ENCODE measurements at regions not wholly inside any gene's neighbourhood (a gene's known extent, or its start where the extent isn't known, plus 50 kb on each side); places are given as distances from the start of the nearest gene placed in this dataset.
"Not testable (repeated sequence)": the region's sequence is repeated elsewhere in the genome, so short reads cannot be mapped to it uniquely, and the experiment has no call there.

GRCh38 chr10:95137990-95138625 lies 55.9 kb upstream of the ACSM6 start:
- not testable (repeated sequence) for DNase-seq

GRCh38 chr10:95134490-95134889 lies 59.5 kb upstream of the ACSM6 start:
- DNase-seq: no peak

GRCh38 chr10:95133997-95134396 lies 60.0 kb upstream of the ACSM6 start:
- no peak for DNase-seq

- DNase-seq: peak; percentile 45
Measured at GRCh38 chr10:95133016-95133752, 60.9 kb upstream of the ACSM6 start.

GRCh38 chr10:95130429-95130828 lies 61.1 kb upstream of the CYP2C8 start:
- DNase-seq: not testable (repeated sequence)

GRCh38 chr10:95125582-95125981 lies 56.3 kb upstream of the CYP2C8 start:
- no peak for DNase-seq

- DNase-seq: no peak
Measured at GRCh38 chr10:95122736-95123135, 53.4 kb upstream of the CYP2C8 start.

- DNase-seq: no peak
Measured at GRCh38 chr10:95121904-95122303, 52.6 kb upstream of the CYP2C8 start.
